Endothelial cell of umbilical vein (primary cell): ENCODE measurements at regions not wholly inside any gene's neighbourhood (a gene's known extent, or its start where the extent isn't known, plus 50 kb on each side); places are given as distances from the start of the nearest gene placed in this dataset.

Experiments used
- BruUV-seq: library from RNA; stranded (reverse); fragments of 400-500 nt; replicated peaks from 2 replicates; lab custom pipeline; 2021; lab: Mats Ljungman, UMichigan
- CTCF ChIA-PET: fragments of 300-600, 350-600 bp; sonication (Branson Sonifier 250); formaldehyde crosslinking; loops from one replicate; lab custom pipeline; 2021; ENCODE audit warnings: antibody characterized with exemption, inconsistent platforms; lab: Charles Lee
- POLR2A ChIA-PET: fragments of 300-600, 350-600 bp; sonication (Branson Sonifier 250); formaldehyde crosslinking; loops from one replicate; lab custom pipeline; 2021; ENCODE audit warnings: antibody characterized with exemption, inconsistent platforms; lab: Charles Lee
- DNase-seq: peaks from one replicate; pipeline ENCODE4 v3.0.0-alpha.2; 2011; ENCODE audit warnings: low read depth, low spot score
- FAIRE-seq: peaks from 2 replicates; lab custom pipeline; 2011; peaks lifted over from hg19 to GRCh38; lab: Jason Lieb, UNC
- H2AFZ ChIP-seq: 2 replicates; pipeline ENCODE4 v1.6.0; 2012; ENCODE audit warnings: low read depth, low read length, control low read depth, inconsistent platforms
- H3K27ac ChIP-seq: 2 replicates; pipeline ENCODE4 v1.5.1; 2011; ENCODE audit warnings: low read depth, mild to moderate bottlenecking, control low read depth, low read length, moderate library complexity; ENCODE audit not compliant: insufficient read depth
- H3K27me3 ChIP-seq, 2 experiments: 2 replicates each; pipeline versions ENCODE4 v1.6.0 to v1.6.1; 2011; ENCODE audit warnings: low read length in 2 of 2, mixed read lengths in 1 of 2; ENCODE audit not compliant: control insufficient read depth in 2 of 2, insufficient read depth in 2 of 2
- H3K36me3 ChIP-seq, 2 experiments: 2 replicates in 1 of 2; 3 replicates in 1 of 2; pipeline ENCODE4 v1.5.1; 2011; ENCODE audit warnings: low read length in 2 of 2, mild to moderate bottlenecking in 1 of 2, moderate library complexity in 1 of 2; ENCODE audit not compliant: control insufficient read depth in 2 of 2, insufficient read depth in 2 of 2; ENCODE audit errors: extremely low read depth in 1 of 2
- H3K4me1 ChIP-seq: 3 replicates; pipeline ENCODE4 v1.5.1; 2011; ENCODE audit warnings: mild to moderate bottlenecking, low read length; ENCODE audit not compliant: control insufficient read depth, insufficient read depth; ENCODE audit errors: extremely low read depth
- H3K4me2 ChIP-seq: 2 replicates; pipeline ENCODE4 v1.6.1; 2011; ENCODE audit warnings: low read length, control low read depth, mixed read lengths; ENCODE audit not compliant: insufficient read depth
- H3K4me3 ChIP-seq, 3 experiments: fragments of 200-600 bp in 1 of 3; sonication (generic), shearing (Covaris generic) in 1 of 3; replicated peaks in 1 of 3; 2 replicates each; pipeline ENCODE4 v1.5.1; 2011 to 2016; ENCODE audit warnings: control low read depth in 3 of 3, low read length in 3 of 3, mild to moderate bottlenecking in 2 of 3, inconsistent platforms in 1 of 3, low read depth in 1 of 3, moderate library complexity in 1 of 3; ENCODE audit not compliant: insufficient read depth in 1 of 3
- H3K79me2 ChIP-seq: 2 replicates; pipeline ENCODE4 v1.6.0; 2012; ENCODE audit warnings: low read length, inconsistent platforms; ENCODE audit not compliant: control insufficient read depth, insufficient read depth
- H3K9ac ChIP-seq: replicated peaks from 2 replicates; pipeline ENCODE3; 2011; ENCODE audit warnings: low read length, control low read depth; ENCODE audit not compliant: insufficient read depth; ENCODE audit errors: extremely low read depth
- H3K9me1 ChIP-seq: replicated peaks from 3 replicates; pipeline ENCODE4 v1.6.0; 2011; ENCODE audit warnings: mild to moderate bottlenecking, low read length; ENCODE audit not compliant: control insufficient read depth, insufficient read depth; ENCODE audit errors: extremely low read depth
- H3K9me3 ChIP-seq: replicated peaks from 2 replicates; pipeline ENCODE4 v1.5.1; 2012; ENCODE audit warnings: low read length, inconsistent platforms; ENCODE audit not compliant: control insufficient read depth, insufficient read depth
- H4K20me1 ChIP-seq: replicated peaks from 2 replicates; pipeline ENCODE3; 2011; ENCODE audit warnings: mild to moderate bottlenecking, low read length; ENCODE audit not compliant: control insufficient read depth, insufficient read depth; ENCODE audit errors: extremely low read depth
- CTCF ChIP-seq, 2 donors: IDR thresholded peaks; 1 replicate in 1 of 2; 2 replicates in 1 of 2; pipeline ENCODE4 v1.5.1; 2011; ENCODE audit warnings: low read length in 2 of 2, mild to moderate bottlenecking in 2 of 2, moderate library complexity in 2 of 2, control low read depth in 1 of 2, inconsistent platforms in 1 of 2, low read depth in 1 of 2; ENCODE audit not compliant: insufficient read depth in 1 of 2; ENCODE audit errors: extremely low read depth in 1 of 2
- EZH2 ChIP-seq: IDR thresholded peaks from 2 replicates; pipeline ENCODE4 v1.6.1; 2012; ENCODE audit warnings: borderline replicate concordance, low read depth, mild to moderate bottlenecking, moderate library complexity, low read length, inconsistent platforms; ENCODE audit not compliant: severe bottlenecking
- FOS ChIP-seq: IDR thresholded peaks from 2 replicates; pipeline ENCODE4 v1.6.1; 2011; ENCODE audit warnings: mild to moderate bottlenecking, low read length, moderate library complexity, borderline replicate concordance; ENCODE audit not compliant: insufficient read depth
- GATA2 ChIP-seq: IDR thresholded peaks from 2 replicates; pipeline ENCODE4 v1.7.0; 2011; ENCODE audit warnings: low read depth, mild to moderate bottlenecking, moderate library complexity, mixed read lengths, low read length; ENCODE audit not compliant: insufficient read length, insufficient read depth
- JUN ChIP-seq: IDR thresholded peaks from 2 replicates; pipeline ENCODE4 v1.6.1; 2011; ENCODE audit warnings: borderline replicate concordance, low read depth; ENCODE audit not compliant: insufficient read length, insufficient read depth
- POLR2A ChIP-seq: IDR thresholded peaks from 2 replicates; pipeline ENCODE4 v1.6.1; 2012; ENCODE audit warnings: low read depth, mild to moderate bottlenecking, control low read depth, low read length
- POLR2AphosphoS5 ChIP-seq: IDR thresholded peaks from 2 replicates; pipeline ENCODE4 v1.6.1; 2012; ENCODE audit warnings: low read depth, mild to moderate bottlenecking, control low read depth, low read length, moderate library complexity; ENCODE audit not compliant: insufficient read depth
- dilution Hi-C: fragments of 300-500 bp; cut with MboI; formaldehyde crosslinking; loops from one replicate; pipeline ENCODE4 v1.15.0; 2019; ENCODE audit warnings: low sequenced_read_pairs; ENCODE audit not compliant: extremely low pct_ligation_motif_present
- intact Hi-C: fragments of 100-400 bp; cut with micrococcal nuclease; formaldehyde crosslinking; loops from one replicate; pipeline ENCODE4 v1.10.0; 2022
- TF ChIP-seq, protein P1 (sequence below): IDR thresholded peaks from 2 replicates; pipeline ENCODE4 v1.6.1; 2011; ENCODE audit not compliant: insufficient read depth, insufficient read length

DNA sequence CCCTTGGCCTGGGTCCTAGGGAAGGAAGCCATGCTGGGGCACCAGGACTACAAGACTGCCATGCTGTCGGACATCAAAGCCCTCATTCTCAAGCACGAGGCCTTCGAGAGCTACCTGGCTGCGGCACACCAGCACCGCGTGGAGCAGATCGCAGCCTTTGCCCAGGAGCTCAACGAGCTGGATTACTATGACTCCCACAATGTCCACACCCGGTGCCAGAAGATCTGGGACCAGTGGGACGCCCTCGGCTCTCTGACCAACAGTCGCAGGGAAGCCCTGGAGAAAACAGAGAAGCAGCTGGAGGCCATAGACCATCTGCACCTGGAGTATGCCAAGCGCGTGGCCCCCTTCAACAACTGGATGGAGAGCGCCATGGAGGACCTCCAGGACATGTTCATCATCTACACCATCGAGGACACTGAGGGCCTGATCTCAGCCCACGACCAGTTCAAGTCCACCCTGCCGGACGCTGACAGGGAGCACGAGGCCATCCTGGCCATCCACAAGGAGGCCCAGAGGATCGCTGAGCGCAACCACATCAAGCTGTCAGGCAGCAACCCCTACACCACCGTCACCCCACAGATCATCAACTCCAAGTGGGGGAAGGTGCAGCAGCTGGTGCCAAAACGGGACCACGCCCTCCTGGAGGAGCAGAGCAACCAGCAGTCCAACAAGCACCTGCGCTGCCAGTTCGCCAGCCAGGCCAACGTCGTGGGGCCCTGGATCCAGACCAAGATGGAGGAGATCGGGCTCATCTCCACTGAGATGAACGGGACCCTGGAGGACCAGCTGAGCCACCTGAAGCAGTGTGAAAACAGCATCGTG is 487.0 kb downstream of the TRAM1L1 start:
- dilution Hi-C loops (no loop called here), intact Hi-C loops (no loop called here)
- no peak overlapping the region for H3K4me2 ChIP-seq
- H3K9me3 ChIP-seq = no peaks in the 10 kb centered on the region
- no peak overlapping the region for H3K4me3 ChIP-seq
- H3K9me1 ChIP-seq = no peaks in the 10 kb centered on the region
- H4K20me1 ChIP-seq = no peaks in the 10 kb centered on the region
- TF ChIP-seq EZH2 (no peak), JUN (no peak), POLR2A (no peak), GATA2 (no peak), POLR2AphosphoS5 (no peak), CTCF (IDR thresholded peaks at IDR 0.05; ENCODE audit: extremely low read depth in 1 of 2, insufficient read depth in 1 of 2, low read depth in 1 of 2, low read length in 2 of 2) (no peak), FOS (no peak)
- TF ChIP-seq, protein P1, sequence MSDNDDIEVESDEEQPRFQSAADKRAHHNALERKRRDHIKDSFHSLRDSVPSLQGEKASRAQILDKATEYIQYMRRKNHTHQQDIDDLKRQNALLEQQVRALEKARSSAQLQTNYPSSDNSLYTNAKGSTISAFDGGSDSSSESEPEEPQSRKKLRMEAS = no peak
- FAIRE-seq (no peak), DNase-seq (no peak)
- no peaks in the 10 kb centered on the region for H3K27me3 ChIP-seq
- ChIA-PET POLR2A (no interaction called here), CTCF (no interaction called here)
- no peak overlapping the region for H2AFZ ChIP-seq
- no peaks in the 10 kb centered on the region for H3K79me2 ChIP-seq
- no peaks in the 10 kb centered on the region for H3K36me3 ChIP-seq
- no peak overlapping the region for H3K27ac ChIP-seq
- no peaks in the 10 kb centered on the region for H3K4me1 ChIP-seq
- H3K9ac ChIP-seq = no peak overlapping the region
- no TSS peak for BruUV-seq
